ENCODE measurements at regions not wholly inside any gene's neighbourhood (a gene's known extent, or its start where the extent isn't known, plus 50 kb on each side); places are given as distances from the start of the nearest gene placed in this dataset.

- no peak for DNase-seq (ENCODE audit: low read depth)
- H3K4me3 ChIP-seq (ENCODE audit: low read depth, low read length): no peak overlapping the region
- TF ChIP-seq CTCF (conservative IDR thresholded peaks at IDR 0.05; ENCODE audit: low read depth, low read length): no peak
Observed at GRCh38 chr4:181176306-181176705, 1066.9 kb upstream of the TENM3 start.

GRCh38 chr4:181181331-181181730 is 1061.9 kb upstream of the TENM3 start:
- DNase-seq (ENCODE audit: low read depth): no peak
- no peak overlapping the region for H3K4me3 ChIP-seq (ENCODE audit: low read depth, low read length)
- TF ChIP-seq CTCF (conservative IDR thresholded peaks at IDR 0.05; ENCODE audit: low read depth, low read length): no peak

GRCh38 chr4:181189751-181190150 is 1053.5 kb upstream of the TENM3 start:
- DNase-seq (ENCODE audit: low read depth): no peak
- no peak overlapping the region for H3K4me3 ChIP-seq (ENCODE audit: low read depth, low read length)
- no peak for TF ChIP-seq CTCF (conservative IDR thresholded peaks at IDR 0.05; ENCODE audit: low read depth, low read length)

- H3K4me3 ChIP-seq (ENCODE audit: low read depth, low read length): no peak overlapping the region
- no peak for TF ChIP-seq CTCF (conservative IDR thresholded peaks at IDR 0.05; ENCODE audit: low read depth, low read length)
- DNase-seq (ENCODE audit: low read depth): no peak
Observed at GRCh38 chr4:181193131-181193930, 1049.9 kb upstream of the TENM3 start.

GRCh38 chr4:181194096-181194495 is 1049.1 kb upstream of the TENM3 start:
- no peak overlapping the region for H3K4me3 ChIP-seq (ENCODE audit: low read depth, low read length)
- DNase-seq (ENCODE audit: low read depth): no peak
- no peak for TF ChIP-seq CTCF (conservative IDR thresholded peaks at IDR 0.05; ENCODE audit: low read depth, low read length)

GRCh38 chr4:181200076-181200475 is 1043.1 kb upstream of the TENM3 start:
- DNase-seq (ENCODE audit: low read depth): no peak
- TF ChIP-seq CTCF (conservative IDR thresholded peaks at IDR 0.05; ENCODE audit: low read depth, low read length): no peak
- H3K4me3 ChIP-seq (ENCODE audit: low read depth, low read length): no peak overlapping the region

- H3K4me3 ChIP-seq (ENCODE audit: low read depth, low read length): no peak overlapping the region
- DNase-seq (ENCODE audit: low read depth): no peak
- no peak for TF ChIP-seq CTCF (conservative IDR thresholded peaks at IDR 0.05; ENCODE audit: low read depth, low read length)
Observed at GRCh38 chr4:181202240-181202639, 1041.0 kb upstream of the TENM3 start.

Measured in epithelial cell of proximal tubule (primary cell).